ENCODE measurements at regions not wholly inside any gene's neighbourhood (a gene's known extent, or its start where the extent isn't known, plus 50 kb on each side); places are given as distances from the start of the nearest gene placed in this dataset.

GRCh38 chr11:69918938-69919650, 99.9 kb upstream of the FGF3 start:
- peak; percentile 1 to 32 for DNase-seq

GRCh38 chr11:69919659-69920344, 100.6 kb upstream of the FGF3 start:
- DNase-seq: no peak

GRCh38 chr11:69920345-69921127, 101.3 kb upstream of the FGF3 start:
- no peak for DNase-seq

- DNase-seq: no peak
These were observed 102.2 kb upstream of the FGF3 start for GRCh38 chr11:69921128-69922014.

- DNase-seq: no peak
These were observed 102.9 kb upstream of the FGF3 start for GRCh38 chr11:69922015-69922595.

GRCh38 chr11:69922596-69923111, 103.4 kb upstream of the FGF3 start:
- DNase-seq: no peak

- no peak for DNase-seq
These were observed 104.0 kb upstream of the FGF3 start for GRCh38 chr11:69923196-69923595.

- no peak for DNase-seq
These were observed 104.6 kb upstream of the FGF3 start for GRCh38 chr11:69923641-69924307.

GRCh38 chr11:69924308-69925161, 105.3 kb upstream of the FGF3 start:
- no peak for DNase-seq

- no peak for DNase-seq
These were observed 106.4 kb upstream of the FGF3 start for GRCh38 chr11:69925366-69926196.

- DNase-seq: no peak
These were observed 107.3 kb upstream of the FGF3 start for GRCh38 chr11:69926376-69927050.

- DNase-seq: no peak
These were observed 108.9 kb upstream of the FGF3 start for GRCh38 chr11:69928121-69928520.

- no peak for DNase-seq
These were observed 109.8 kb upstream of the FGF3 start for GRCh38 chr11:69928975-69929374.

- DNase-seq: no peak
These were observed 111.2 kb upstream of the FGF3 start for GRCh38 chr11:69930081-69931059.

- no peak for DNase-seq
These were observed 112.1 kb upstream of the FGF3 start for GRCh38 chr11:69931060-69931910.

- DNase-seq: no peak
These were observed 113.0 kb upstream of the FGF3 start for GRCh38 chr11:69931994-69932910.

Measured in NCI-H2081 (cell line).